ENCODE measurements at regions not wholly inside any gene's neighbourhood (a gene's known extent, or its start where the extent isn't known, plus 50 kb on each side); places are given as distances from the start of the nearest gene placed in this dataset.
"Not testable (repeated sequence)": the region's sequence is repeated elsewhere in the genome, so short reads cannot be mapped to it uniquely, and the experiment has no call there.

GRCh38 chr15:22699881-22700280 is 86.6 kb upstream of the NIPA1 start:
- TF ChIP-seq FOXM1 (IDR thresholded peaks at IDR 0.05; ENCODE audit: borderline replicate concordance); TARDBP (IDR thresholded peaks at IDR 0.05); SUZ12 (IDR thresholded peaks at IDR 0.05); FOXK2 (IDR thresholded peaks at IDR 0.05); ARNT (IDR thresholded peaks at IDR 0.05); HDGF (IDR thresholded peaks at IDR 0.05; ENCODE audit: borderline replicate concordance); BHLHE40 (IDR thresholded peaks at IDR 0.05; ENCODE audit: borderline replicate concordance); L3MBTL2 (conservative IDR thresholded peaks at IDR 0.05); ELF4 (IDR thresholded peaks at IDR 0.05); PKNOX1 (IDR thresholded peaks at IDR 0.05); ZNF384 (IDR thresholded peaks at IDR 0.05): not testable (repeated sequence)

All from HEK293T (cell line).